ENCODE measurements at regions not wholly inside any gene's neighbourhood (a gene's known extent, or its start where the extent isn't known, plus 50 kb on each side); places are given as distances from the start of the nearest gene placed in this dataset.

GRCh38 chr1:86239490-86239889 lies 82.9 kb upstream of the COL24A1 start:
- no peak for TF ChIP-seq CTCF (conservative IDR thresholded peaks at IDR 0.05 in 1 of 2, IDR thresholded peaks at IDR 0.05 in 1 of 2; ENCODE audit: extremely low read depth in 1 of 2, insufficient read depth in 1 of 2, low read depth in 1 of 2, low read length in 2 of 2)
- no peak for TF ChIP-seq EZH2 (IDR thresholded peaks at IDR 0.05; ENCODE audit: borderline replicate concordance, low read length)

Data from mammary epithelial cell (primary cell).